Endothelial cell of umbilical vein (primary cell): ENCODE measurements at regions not wholly inside any gene's neighbourhood (a gene's known extent, or its start where the extent isn't known, plus 50 kb on each side); places are given as distances from the start of the nearest gene placed in this dataset.

Source experiments
- BruUV-seq: library from RNA; stranded (reverse); fragments of 400-500 nt; replicated peaks from 2 replicates; lab custom pipeline; 2021; lab: Mats Ljungman, UMichigan
- CTCF ChIA-PET: fragments of 300-600, 350-600 bp; sonication (Branson Sonifier 250); formaldehyde crosslinking; loops from one replicate; lab custom pipeline; 2021; ENCODE audit warnings: antibody characterized with exemption, inconsistent platforms; lab: Charles Lee
- POLR2A ChIA-PET: fragments of 300-600, 350-600 bp; sonication (Branson Sonifier 250); formaldehyde crosslinking; loops from one replicate; lab custom pipeline; 2021; ENCODE audit warnings: antibody characterized with exemption, inconsistent platforms; lab: Charles Lee
- DNase-seq: peaks from one replicate; pipeline ENCODE4 v3.0.0-alpha.2; 2011; ENCODE audit warnings: low read depth, low spot score
- FAIRE-seq: peaks from 2 replicates; lab custom pipeline; 2011; peaks lifted over from hg19 to GRCh38; lab: Jason Lieb, UNC
- H2AFZ ChIP-seq: 2 replicates; pipeline ENCODE4 v1.6.0; 2012; ENCODE audit warnings: low read depth, low read length, control low read depth, inconsistent platforms
- H3K27ac ChIP-seq: 2 replicates; pipeline ENCODE4 v1.5.1; 2011; ENCODE audit warnings: low read depth, mild to moderate bottlenecking, control low read depth, low read length, moderate library complexity; ENCODE audit not compliant: insufficient read depth
- H3K27me3 ChIP-seq, 2 experiments: 2 replicates each; pipeline versions ENCODE4 v1.6.0 to v1.6.1; 2011; ENCODE audit warnings: low read length in 2 of 2, mixed read lengths in 1 of 2; ENCODE audit not compliant: control insufficient read depth in 2 of 2, insufficient read depth in 2 of 2
- H3K36me3 ChIP-seq, 2 experiments: 2 replicates in 1 of 2; 3 replicates in 1 of 2; pipeline ENCODE4 v1.5.1; 2011; ENCODE audit warnings: low read length in 2 of 2, mild to moderate bottlenecking in 1 of 2, moderate library complexity in 1 of 2; ENCODE audit not compliant: control insufficient read depth in 2 of 2, insufficient read depth in 2 of 2; ENCODE audit errors: extremely low read depth in 1 of 2
- H3K4me1 ChIP-seq: 3 replicates; pipeline ENCODE4 v1.5.1; 2011; ENCODE audit warnings: mild to moderate bottlenecking, low read length; ENCODE audit not compliant: control insufficient read depth, insufficient read depth; ENCODE audit errors: extremely low read depth
- H3K4me2 ChIP-seq: 2 replicates; pipeline ENCODE4 v1.6.1; 2011; ENCODE audit warnings: low read length, control low read depth, mixed read lengths; ENCODE audit not compliant: insufficient read depth
- H3K4me3 ChIP-seq, 3 experiments: fragments of 200-600 bp in 1 of 3; sonication (generic), shearing (Covaris generic) in 1 of 3; replicated peaks in 1 of 3; 2 replicates each; pipeline ENCODE4 v1.5.1; 2011 to 2016; ENCODE audit warnings: control low read depth in 3 of 3, low read length in 3 of 3, mild to moderate bottlenecking in 2 of 3, inconsistent platforms in 1 of 3, low read depth in 1 of 3, moderate library complexity in 1 of 3; ENCODE audit not compliant: insufficient read depth in 1 of 3
- H3K79me2 ChIP-seq: 2 replicates; pipeline ENCODE4 v1.6.0; 2012; ENCODE audit warnings: low read length, inconsistent platforms; ENCODE audit not compliant: control insufficient read depth, insufficient read depth
- H3K9ac ChIP-seq: replicated peaks from 2 replicates; pipeline ENCODE3; 2011; ENCODE audit warnings: low read length, control low read depth; ENCODE audit not compliant: insufficient read depth; ENCODE audit errors: extremely low read depth
- H3K9me1 ChIP-seq: replicated peaks from 3 replicates; pipeline ENCODE4 v1.6.0; 2011; ENCODE audit warnings: mild to moderate bottlenecking, low read length; ENCODE audit not compliant: control insufficient read depth, insufficient read depth; ENCODE audit errors: extremely low read depth
- H3K9me3 ChIP-seq: replicated peaks from 2 replicates; pipeline ENCODE4 v1.5.1; 2012; ENCODE audit warnings: low read length, inconsistent platforms; ENCODE audit not compliant: control insufficient read depth, insufficient read depth
- H4K20me1 ChIP-seq: replicated peaks from 2 replicates; pipeline ENCODE3; 2011; ENCODE audit warnings: mild to moderate bottlenecking, low read length; ENCODE audit not compliant: control insufficient read depth, insufficient read depth; ENCODE audit errors: extremely low read depth
- EZH2 ChIP-seq: IDR thresholded peaks from 2 replicates; pipeline ENCODE4 v1.6.1; 2012; ENCODE audit warnings: borderline replicate concordance, low read depth, mild to moderate bottlenecking, moderate library complexity, low read length, inconsistent platforms; ENCODE audit not compliant: severe bottlenecking
- FOS ChIP-seq: IDR thresholded peaks from 2 replicates; pipeline ENCODE4 v1.6.1; 2011; ENCODE audit warnings: mild to moderate bottlenecking, low read length, moderate library complexity, borderline replicate concordance; ENCODE audit not compliant: insufficient read depth
- GATA2 ChIP-seq: IDR thresholded peaks from 2 replicates; pipeline ENCODE4 v1.7.0; 2011; ENCODE audit warnings: low read depth, mild to moderate bottlenecking, moderate library complexity, mixed read lengths, low read length; ENCODE audit not compliant: insufficient read length, insufficient read depth
- JUN ChIP-seq: IDR thresholded peaks from 2 replicates; pipeline ENCODE4 v1.6.1; 2011; ENCODE audit warnings: borderline replicate concordance, low read depth; ENCODE audit not compliant: insufficient read length, insufficient read depth
- MAX ChIP-seq: IDR thresholded peaks from 2 replicates; pipeline ENCODE4 v1.6.1; 2011; ENCODE audit not compliant: insufficient read depth, insufficient read length
- MYC ChIP-seq: IDR thresholded peaks from one replicate; pipeline ENCODE4 v1.6.1; 2011; ENCODE audit warnings: mild to moderate bottlenecking, low read depth, low read length
- POLR2A ChIP-seq: IDR thresholded peaks from 2 replicates; pipeline ENCODE4 v1.6.1; 2012; ENCODE audit warnings: low read depth, mild to moderate bottlenecking, control low read depth, low read length
- POLR2AphosphoS5 ChIP-seq: IDR thresholded peaks from 2 replicates; pipeline ENCODE4 v1.6.1; 2012; ENCODE audit warnings: low read depth, mild to moderate bottlenecking, control low read depth, low read length, moderate library complexity; ENCODE audit not compliant: insufficient read depth
- dilution Hi-C: fragments of 300-500 bp; cut with MboI; formaldehyde crosslinking; loops from one replicate; pipeline ENCODE4 v1.15.0; 2019; ENCODE audit warnings: low sequenced_read_pairs; ENCODE audit not compliant: extremely low pct_ligation_motif_present
- intact Hi-C: fragments of 100-400 bp; cut with micrococcal nuclease; formaldehyde crosslinking; loops from one replicate; pipeline ENCODE4 v1.10.0; 2022
- TF ChIP-seq, protein P1 (sequence below), 2 donors: IDR thresholded peaks; 1 replicate in 1 of 2; 2 replicates in 1 of 2; pipeline ENCODE4 v1.5.1; 2011; ENCODE audit warnings: low read length in 2 of 2, mild to moderate bottlenecking in 2 of 2, moderate library complexity in 2 of 2, control low read depth in 1 of 2, inconsistent platforms in 1 of 2, low read depth in 1 of 2; ENCODE audit not compliant: insufficient read depth in 1 of 2; ENCODE audit errors: extremely low read depth in 1 of 2

GRCh38 chr7:89559596-89559995 lies 594.7 kb upstream of the STEAP1 start:
- no peak overlapping the region for H3K27ac ChIP-seq
- H3K27me3 ChIP-seq: no peaks in the 10 kb centered on the region
- BruUV-seq: no TSS peak
- POLR2A ChIA-PET: no interaction called here
- FAIRE-seq (no peak), DNase-seq (no peak)
- intact Hi-C loops (no loop called here), dilution Hi-C loops (no loop called here)
- no peak overlapping the region for H3K4me2 ChIP-seq
- H2AFZ ChIP-seq: no peak overlapping the region
- H3K9me3 ChIP-seq: no peaks in the 10 kb centered on the region
- H3K4me1 ChIP-seq: no peaks in the 10 kb centered on the region
- H4K20me1 ChIP-seq: no peaks in the 10 kb centered on the region
- CTCF ChIA-PET: no interaction called here
- no peaks in the 10 kb centered on the region for H3K79me2 ChIP-seq
- no peaks in the 10 kb centered on the region for H3K9me1 ChIP-seq
- TF ChIP-seq POLR2AphosphoS5 (no peak), MAX (no peak), GATA2 (no peak), JUN (no peak), EZH2 (no peak), MYC (no peak), POLR2A (no peak), FOS (no peak)
- TF ChIP-seq, protein P1, sequence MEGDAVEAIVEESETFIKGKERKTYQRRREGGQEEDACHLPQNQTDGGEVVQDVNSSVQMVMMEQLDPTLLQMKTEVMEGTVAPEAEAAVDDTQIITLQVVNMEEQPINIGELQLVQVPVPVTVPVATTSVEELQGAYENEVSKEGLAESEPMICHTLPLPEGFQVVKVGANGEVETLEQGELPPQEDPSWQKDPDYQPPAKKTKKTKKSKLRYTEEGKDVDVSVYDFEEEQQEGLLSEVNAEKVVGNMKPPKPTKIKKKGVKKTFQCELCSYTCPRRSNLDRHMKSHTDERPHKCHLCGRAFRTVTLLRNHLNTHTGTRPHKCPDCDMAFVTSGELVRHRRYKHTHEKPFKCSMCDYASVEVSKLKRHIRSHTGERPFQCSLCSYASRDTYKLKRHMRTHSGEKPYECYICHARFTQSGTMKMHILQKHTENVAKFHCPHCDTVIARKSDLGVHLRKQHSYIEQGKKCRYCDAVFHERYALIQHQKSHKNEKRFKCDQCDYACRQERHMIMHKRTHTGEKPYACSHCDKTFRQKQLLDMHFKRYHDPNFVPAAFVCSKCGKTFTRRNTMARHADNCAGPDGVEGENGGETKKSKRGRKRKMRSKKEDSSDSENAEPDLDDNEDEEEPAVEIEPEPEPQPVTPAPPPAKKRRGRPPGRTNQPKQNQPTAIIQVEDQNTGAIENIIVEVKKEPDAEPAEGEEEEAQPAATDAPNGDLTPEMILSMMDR (IDR thresholded peaks at IDR 0.05; ENCODE audit: extremely low read depth in 1 of 2, insufficient read depth in 1 of 2, low read depth in 1 of 2, low read length in 2 of 2): no peak
- no peaks in the 10 kb centered on the region for H3K36me3 ChIP-seq
- H3K4me3 ChIP-seq: no peak overlapping the region
- no peak overlapping the region for H3K9ac ChIP-seq
